ENCODE measurements at regions not wholly inside any gene's neighbourhood (a gene's known extent, or its start where the extent isn't known, plus 50 kb on each side); places are given as distances from the start of the nearest gene placed in this dataset.

DNA sequence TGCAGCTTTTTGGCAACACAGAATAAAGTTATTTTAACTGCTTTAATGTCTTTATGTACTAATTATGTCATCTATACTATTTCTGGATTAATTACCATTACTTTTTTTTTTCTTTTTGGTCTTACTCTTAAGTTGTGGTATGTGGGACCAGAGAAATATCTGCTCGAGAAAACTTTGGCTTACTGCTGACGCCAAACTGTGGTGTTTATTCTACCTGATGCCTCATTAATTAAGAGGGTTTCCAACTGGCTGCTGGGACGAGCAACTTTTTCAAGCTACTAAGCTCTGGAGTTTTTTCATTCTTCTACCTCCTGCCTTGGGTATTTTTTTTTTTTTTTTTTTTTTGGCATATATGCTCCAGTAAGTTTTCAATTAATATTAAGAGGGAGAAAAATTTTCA, 1257.5 kb downstream of the FSCB start:
- ATAC-seq = no peak

DNA sequence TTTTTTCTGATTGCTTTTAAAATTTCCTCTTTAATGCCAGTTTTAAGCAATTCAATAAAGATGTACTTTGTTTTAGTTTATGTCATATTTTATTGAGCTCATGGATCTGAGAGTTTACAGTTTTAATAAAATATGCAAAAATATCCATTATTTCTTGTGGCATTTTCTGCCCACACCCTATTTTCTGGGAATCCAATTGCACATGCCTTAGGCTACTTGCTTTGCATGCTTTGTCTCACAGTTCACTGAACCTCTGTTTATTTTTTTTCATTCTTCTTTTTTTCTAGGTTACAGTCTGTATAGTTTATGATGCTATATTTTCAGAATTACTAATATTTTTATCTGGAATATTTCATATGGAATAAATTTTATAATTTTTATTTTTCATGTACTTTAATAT, 1258.0 kb downstream of the FSCB start:
- ATAC-seq = no peak

DNA sequence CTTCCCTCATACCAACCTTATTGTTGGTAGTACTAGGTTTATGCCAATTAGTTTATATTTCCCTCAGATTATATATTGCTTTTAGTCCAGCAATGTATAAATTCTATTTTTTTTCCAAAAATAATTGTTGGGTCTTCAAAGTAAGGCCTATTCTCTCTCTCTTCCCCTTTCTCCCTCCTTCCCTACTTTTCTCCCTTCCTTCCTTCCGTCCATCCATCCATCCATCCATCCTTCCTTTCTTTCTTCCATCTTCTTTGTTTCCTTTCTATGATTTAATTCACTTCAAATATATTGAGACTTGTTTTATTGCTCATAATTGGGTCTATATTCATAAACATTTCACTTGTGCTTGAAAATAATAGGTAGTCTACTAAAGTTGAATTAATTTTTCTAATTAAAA, 1259.2 kb downstream of the FSCB start:
- no peak for ATAC-seq

DNA sequence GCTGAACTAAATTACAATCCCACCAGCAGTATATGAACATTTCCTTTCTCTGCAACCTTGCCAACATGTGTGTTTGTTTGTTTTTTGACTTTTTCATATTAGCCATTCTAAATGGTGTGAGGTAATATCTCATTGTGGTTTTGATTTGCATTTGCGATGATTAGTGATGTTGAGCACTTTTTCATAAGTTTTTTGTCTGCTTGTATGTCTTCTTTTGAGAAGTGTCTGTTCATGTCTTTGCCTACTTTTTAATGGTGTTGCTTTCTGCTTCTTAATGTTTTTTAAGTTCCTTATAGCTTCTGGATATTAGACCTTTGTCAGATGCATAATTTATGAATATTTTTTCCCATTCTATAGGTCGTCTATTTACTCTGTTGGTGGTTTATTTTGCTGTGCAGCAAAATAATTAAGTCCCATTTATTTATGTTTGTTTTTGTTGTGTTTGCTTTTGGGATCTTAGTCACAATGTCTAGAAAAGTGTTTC, 1262.9 kb downstream of the FSCB start:
- no peak for ATAC-seq

DNA sequence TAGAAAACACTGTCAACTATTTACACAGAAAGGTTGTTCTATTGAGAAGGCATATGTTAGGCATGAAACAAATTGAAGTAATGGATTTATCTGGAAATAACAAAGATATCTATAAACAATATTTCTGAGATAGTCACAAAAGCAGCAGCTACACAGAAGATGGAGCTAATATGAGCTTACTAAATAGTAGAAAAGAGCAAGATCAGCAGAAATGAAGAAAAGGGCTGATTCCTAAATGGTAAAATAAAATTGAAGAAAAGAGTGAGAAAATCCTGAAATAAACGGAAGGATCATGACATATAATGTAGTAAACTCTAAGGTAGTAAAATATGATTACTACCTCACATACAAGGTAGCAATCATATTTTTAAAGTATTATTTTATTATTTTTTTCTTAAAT, 1263.9 kb downstream of the FSCB start:
- ATAC-seq = no peak

DNA sequence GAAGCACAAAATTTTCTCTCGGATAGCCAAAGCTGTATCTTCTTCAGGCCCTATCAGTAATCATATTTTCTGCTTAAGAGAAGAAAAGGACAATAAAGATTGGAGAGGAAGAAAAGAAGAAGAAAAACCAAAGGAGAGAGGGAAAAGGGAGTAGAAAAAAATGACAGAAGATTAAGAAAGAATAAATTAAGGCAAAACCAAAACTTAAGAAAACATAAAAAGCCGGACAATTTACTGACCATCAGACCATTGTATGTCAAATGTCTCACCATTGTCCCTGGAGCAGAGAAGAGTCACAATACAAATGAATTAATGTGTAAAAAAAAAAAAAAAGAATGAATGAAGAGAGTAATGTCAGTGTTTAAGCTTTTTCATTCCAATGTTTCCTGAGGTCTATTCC, 1274.8 kb downstream of the FSCB start:
- ATAC-seq = no peak

DNA sequence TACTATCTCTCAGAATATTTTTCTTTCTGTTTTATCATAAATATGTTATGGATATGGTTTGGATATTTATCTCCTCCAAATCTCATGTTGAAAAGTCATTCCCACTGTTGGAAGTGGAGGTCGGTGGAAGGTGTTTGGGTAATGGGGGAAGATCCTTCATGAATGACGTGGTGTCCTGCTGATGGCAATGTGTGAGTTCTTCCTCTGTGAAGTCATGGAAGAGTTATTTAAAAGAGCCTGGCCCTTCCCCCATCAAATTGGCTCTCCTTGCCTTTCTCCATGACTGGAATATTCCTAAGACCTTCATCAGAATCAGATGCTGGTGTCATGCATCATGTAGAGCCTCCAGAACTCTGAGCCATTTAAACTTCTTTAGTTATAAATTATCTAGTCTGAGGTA, 1291.6 kb downstream of the FSCB start:
- ATAC-seq = no peak

DNA sequence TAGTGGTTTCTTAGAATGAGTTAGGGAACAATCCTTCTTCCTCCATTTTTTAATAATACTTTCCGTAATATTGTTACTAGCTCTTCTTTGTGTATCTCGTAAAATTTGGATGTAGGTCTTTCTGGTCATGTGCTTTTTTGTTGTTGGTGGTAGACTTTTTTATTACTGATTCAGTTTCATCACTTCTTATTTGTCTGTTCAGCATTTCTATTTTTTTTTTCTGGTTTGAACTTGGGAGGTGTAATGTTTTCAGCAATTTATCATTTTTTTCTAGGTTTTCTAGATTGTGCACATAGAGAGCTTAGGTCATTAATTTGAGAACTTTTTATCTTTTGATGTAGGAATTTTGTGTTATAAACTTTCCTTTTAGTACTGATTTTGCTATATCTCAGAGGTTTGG, 1299.9 kb downstream of the FSCB start:
- no peak for ATAC-seq

DNA sequence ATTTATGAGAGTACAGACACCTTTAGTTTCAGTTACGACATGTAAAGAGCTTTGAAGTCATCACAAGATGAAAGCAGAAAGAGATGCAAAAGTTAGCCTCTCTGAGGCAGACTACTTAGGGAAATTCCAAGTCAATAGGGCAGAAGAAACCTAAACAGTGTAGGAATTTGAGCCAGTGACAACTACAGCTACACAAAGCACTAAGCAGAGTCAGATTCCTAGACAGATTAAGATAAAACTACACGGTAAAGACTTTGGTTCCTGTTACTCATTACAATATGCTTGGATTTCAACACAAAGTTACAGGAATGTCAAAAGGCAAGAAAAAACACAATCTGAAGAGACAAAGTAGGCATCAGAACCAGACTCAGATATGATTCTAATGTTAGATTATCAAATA, 1302.3 kb downstream of the FSCB start:
- no peak for ATAC-seq

DNA sequence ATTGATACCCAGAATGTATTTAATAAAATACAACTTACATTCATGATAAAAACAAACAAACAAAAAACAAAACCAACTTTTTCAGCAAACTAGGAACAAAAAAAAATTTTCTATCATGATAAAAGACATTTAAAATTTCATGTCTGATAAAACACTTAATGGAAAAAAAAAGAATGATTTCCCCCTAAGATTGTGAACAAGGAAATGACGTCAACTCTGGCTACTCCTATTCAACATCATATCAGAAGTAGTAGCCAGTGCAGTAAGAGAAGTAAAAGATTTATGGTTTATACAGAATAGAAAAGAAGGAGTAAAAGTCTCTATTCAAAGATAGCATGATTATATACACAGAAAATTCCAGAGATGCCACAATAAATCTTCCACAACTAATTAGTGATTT, 1306.6 kb downstream of the FSCB start:
- ATAC-seq = no peak

DNA sequence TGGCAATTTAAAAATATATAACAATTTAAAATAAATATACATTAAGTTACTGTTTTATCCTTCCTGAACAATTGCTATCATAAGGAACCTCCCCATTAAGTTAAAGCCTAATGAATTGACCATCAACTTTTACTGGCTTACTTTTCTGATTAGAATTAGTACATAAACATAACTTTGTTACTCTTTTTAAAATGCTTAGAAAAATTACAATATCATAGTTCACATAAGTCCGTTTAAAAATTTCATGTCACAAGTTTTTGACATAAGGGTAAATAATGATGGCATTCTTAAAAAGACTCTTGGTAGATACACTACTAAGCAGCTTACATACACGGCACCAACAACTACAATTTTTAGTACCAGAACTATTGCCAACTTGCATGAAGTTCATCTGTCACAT, 1308.6 kb downstream of the FSCB start:
- ATAC-seq = no peak

DNA sequence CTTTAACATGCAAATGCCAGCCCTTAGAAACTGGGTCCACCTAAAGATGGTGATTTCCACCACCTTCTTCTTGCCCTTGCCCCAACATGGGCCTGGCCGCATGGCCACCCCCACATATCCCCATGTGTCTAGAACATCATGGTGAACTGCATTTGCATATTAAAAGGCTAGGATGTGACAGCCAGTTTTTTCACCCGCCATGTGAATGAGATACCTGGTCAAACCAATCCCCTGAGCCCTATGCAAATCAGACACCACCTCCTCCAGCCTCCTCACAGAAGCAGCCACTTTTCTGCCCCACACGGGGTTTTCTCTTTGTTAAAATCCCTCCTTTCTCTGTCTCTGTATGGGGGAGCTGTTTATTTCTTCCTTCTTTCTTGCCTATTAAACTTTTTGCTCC, 1322.5 kb downstream of the FSCB start:
- ATAC-seq = no peak

DNA sequence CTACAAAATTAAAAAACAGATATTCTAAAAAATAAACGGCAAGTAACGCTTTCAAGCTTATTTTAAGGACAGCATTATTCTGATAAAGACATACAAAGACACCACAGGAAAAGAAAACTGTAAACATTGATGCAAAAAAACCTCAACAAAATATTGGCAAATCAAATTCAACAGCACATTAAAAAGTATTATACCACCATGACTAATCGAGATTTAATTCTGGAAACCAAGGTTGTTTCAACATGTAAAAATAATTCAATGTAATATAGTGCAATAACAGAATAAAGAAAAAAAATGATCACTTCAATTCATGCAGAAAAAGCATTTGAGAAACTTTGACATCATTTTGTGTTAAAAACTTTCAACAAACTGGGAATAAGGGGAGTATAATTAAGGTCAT, 1323.2 kb downstream of the FSCB start:
- no peak for ATAC-seq

DNA sequence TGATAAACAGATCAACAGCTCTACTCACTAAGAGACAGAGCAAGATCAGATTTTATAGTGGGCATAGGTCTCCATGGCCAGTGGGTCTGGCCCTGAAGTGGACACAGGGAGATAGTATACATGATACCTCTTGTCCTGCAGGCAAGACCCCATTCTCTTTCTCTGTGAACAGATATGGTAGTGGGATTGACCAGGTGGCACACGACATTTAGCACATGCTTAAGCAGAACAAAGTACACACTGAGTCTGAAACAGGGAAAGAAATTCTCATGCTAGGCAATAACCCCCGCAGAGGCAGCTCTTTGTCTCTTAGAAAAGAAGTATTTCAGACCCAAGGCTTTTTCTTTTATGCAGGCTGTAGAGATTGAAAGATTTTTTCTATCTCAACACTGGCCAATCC, 1331.2 kb downstream of the FSCB start:
- no peak for ATAC-seq

DNA sequence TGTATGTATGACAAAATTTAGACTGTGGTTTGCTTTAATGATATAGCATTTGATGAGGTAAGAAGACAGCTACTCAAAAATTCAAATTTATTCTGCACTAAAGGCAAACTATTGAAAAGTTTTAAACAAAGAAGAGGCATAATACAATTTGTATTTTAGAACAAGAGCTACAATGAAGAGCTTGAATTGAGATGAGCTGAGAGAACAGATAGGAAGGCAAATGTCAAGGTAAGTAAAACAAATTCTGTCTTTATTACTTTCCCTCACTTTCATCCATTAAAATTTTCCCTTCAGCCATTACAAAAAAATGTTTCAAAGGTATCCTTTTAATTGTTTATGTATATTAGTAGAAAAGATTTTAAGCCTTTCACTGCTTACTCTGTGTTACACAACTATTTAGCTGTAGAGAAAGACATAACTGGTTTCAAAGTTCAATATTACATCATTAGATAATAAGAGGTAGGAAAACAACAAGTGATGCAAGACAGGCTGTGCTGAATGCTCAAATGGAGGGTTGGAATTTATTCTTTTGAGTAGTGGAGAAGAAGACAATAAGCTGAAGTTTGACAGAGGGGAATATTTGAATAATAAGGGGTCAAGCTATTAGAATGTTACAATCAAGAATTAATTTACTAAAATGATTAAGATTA, 1334.1 kb downstream of the FSCB start:
- no peak for ATAC-seq

DNA sequence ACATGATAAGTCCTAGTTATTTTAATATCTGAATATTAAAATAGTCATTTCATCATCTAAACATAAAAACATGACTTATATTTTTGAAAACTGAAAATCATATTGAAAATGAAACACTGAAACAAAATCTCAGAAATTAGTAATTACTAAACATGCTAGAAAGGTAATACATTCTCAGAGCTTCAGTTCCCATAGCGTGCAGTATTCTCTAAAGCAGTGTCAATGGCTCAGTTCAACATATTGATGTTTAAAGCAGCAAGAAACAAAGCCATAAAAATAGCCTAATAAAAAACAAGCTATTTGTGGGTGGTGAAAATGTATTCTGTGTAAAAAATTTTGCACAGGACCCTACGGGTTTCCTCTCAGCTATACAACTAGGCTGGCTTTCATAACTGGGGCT, 1337.4 kb downstream of the FSCB start:
- ATAC-seq = no peak

DNA sequence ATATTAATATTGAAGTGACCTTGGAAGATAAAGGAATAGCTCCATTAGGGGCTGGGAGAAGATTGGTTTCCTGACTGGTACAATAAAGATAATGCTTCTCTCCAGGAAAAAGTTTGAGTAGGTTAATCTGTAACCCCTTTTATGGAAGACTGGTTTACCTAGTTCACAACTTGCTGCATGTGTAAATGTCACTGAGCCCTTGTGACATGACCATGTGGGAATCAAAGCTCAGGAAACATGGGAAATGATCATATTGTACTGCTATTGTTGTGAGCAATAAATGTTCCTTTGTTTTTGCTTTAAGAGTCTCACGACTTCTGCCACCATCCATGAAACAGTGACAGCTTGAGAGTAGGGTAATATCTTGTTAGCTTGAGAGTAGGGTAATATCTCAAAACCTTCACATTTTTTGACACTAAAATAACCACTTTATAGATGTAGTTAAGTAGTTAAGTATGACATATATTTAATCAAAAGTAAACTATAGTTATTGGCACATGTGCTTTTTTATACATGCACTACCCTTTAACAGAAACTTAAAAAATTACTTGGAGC, 1338.6 kb downstream of the FSCB start:
- ATAC-seq = no peak

DNA sequence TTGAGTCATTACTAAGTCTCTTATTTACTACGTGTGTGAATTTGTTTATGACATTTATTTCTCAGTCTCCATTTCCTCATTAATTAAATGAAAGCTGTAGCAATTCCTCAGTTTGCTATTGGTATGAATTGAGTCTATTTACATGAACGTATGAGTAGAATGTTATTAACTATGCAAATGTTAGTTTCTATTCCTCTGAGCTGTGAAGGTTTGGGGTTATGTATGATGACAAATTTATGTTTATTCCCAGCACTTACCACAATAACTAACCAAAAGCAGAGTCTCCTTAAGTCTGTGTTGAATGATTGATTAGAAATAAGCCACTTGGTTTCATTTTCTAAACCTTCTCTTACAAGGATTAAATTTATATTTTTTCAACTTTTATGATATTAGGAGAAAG, 1340.9 kb downstream of the FSCB start:
- ATAC-seq = no peak

DNA sequence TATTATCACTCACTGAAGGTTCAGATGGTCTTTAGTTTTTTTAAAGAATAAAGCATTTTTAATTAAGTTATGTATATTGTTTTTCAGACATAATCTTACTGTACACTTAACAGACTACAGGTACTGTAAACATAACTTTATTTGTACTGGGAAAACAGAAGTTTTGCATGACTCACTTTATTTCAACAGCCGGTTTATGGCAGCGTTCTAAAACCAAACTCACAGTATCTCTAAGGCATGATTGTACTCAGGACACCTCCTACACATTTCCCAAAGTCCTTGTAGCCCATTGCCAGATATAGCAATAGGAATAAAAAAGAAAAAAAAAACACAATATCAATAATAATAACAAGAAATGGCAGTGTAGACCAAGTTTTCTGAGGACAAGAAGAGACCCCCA, 1341.4 kb downstream of the FSCB start:
- ATAC-seq = no peak

DNA sequence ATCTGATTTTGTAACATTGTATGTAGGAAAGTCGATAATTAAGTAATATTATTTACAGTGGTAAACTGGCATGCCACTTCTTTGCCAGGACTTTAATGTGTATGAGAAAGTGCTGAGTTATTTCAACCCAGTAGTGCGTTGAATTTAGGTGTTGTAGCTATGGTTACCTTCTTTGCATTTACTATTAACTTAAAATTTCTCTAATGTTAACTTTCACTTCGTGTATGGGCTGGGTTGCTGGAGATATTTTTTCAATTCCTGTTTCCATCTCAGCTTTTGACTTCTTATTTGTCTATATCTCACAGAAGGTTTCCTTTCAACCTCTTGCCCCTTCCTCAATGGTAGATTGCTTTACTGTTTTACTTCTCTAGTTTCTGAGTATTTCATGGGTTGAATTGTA, 1345.6 kb downstream of the FSCB start:
- ATAC-seq = no peak

DNA sequence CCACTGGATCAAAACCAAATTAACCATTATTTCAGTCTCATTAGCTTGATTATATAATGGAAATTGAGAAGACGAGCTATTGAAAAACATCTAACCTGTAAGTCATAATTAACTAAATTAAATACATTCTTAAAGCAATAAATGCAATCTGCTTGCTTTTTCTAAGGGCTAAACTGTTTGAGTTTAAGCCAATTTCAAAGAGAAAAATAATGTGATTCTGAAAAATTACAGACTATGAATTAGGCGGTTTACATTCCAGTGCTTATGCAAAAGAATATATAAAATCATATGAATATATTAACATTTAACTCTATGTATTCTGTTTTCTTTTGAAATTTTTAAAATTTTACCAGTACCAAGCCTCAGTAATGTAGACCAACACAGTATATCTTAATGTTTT, 1349.4 kb downstream of the FSCB start:
- no peak for ATAC-seq

DNA sequence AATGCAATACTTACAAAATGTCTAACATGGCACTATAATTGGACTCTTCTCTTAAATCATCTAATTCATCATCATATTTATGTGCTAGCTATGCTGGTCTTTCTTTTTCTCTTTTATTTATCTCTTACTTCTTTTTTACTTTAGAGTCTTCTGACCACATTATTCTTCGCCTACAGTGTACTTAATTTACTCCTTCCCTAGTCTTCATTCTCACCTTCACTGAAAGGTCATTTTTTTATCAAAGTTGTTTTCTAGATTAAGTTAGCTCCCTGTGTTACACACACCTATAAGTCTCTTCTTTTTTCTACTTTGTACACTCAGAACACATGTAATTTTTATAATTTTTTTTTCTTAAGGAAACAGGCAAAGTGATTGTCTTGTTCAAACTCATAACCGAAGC, 1351.2 kb downstream of the FSCB start:
- no peak for ATAC-seq

DNA sequence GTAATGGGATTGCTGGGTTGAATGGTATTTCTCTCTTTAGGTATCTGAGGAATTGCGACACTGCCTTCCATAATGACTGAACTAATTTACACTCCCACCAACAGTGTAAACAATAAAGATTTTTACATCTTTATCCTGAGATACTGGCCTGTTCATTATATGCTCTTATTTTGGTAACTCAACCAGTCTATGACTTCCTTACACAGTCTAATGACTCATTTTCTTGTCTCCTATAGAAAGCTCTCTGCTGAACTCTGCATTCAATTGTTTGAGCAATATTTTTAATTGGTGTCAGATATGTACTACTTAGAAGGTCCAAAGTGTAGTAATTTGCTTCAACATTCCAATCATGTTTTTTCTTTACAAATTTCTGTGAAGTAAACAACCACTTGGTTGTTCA, 1351.8 kb downstream of the FSCB start:
- no peak for ATAC-seq

DNA sequence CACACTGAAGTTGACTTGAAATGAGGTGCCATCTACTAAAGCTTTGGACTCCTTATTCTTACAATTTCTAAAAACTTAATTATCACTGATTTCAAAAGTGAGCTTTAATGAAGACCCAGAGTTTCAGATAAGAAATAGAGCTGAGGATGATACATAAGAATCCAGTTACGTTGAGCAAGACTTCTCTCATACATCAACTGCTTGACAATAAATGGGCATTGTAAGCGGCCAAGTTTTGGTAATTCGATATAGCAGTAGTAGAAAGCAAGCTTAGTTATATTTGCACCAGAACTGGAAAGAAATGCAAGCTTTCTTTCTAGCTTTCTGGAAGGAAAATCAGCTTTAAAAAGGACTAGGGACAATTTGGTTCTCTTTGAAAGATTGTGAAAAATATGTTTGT, 1359.6 kb downstream of the FSCB start:
- no peak for ATAC-seq

DNA sequence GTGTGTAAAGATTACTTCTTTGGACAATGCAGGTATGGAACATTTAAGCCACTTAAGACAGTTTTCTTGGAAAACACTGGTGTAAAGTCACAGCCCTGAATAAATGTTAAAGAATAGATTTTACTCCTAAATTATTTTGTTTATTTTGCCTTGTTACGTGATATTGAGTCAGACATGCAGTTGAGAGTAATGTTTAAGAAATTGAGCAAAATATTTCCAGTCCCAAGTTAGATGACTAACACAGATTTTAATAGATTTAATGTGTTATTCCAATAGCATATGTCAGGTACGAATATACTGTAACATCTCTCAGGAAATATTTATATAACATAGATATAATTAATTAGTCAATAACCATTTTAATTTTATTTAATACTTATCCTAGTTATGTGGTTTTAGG, 1361.7 kb downstream of the FSCB start:
- ATAC-seq = no peak

All from activated CD4-positive, CD25-positive, alpha-beta regulatory T cell treated with anti-CD3 and anti-CD28 coated beads, Interleukin-2, amount 50 U/mL, for 24 hours (primary cell).